GM12891 (cell line): ENCODE measurements at regions not wholly inside any gene's neighbourhood (a gene's known extent, or its start where the extent isn't known, plus 50 kb on each side); places are given as distances from the start of the nearest gene placed in this dataset.

Experiments
- PAX5 ChIP-seq: IDR thresholded peaks from 2 replicates; pipeline ENCODE4 v1.6.1; 2011; ENCODE audit warnings: low read length, moderate library complexity, mild to moderate bottlenecking; ENCODE audit not compliant: insufficient read depth, severe bottlenecking
- POLR2A ChIP-seq: IDR thresholded peaks from 2 replicates; pipeline ENCODE4 v1.6.1; 2011; ENCODE audit warnings: low read depth, low read length, control low read depth
- POLR2AphosphoS5 ChIP-seq: IDR thresholded peaks from 2 replicates; pipeline ENCODE4 v1.6.1; 2011; ENCODE audit warnings: low read depth, low read length, control low read depth
- POU2F2 ChIP-seq: IDR thresholded peaks from 2 replicates; pipeline ENCODE4 v1.6.1; 2011; ENCODE audit warnings: low read depth, mild to moderate bottlenecking, control low read depth, low read length, moderate library complexity
- SPI1 ChIP-seq: IDR thresholded peaks from 2 replicates; pipeline ENCODE4 v1.6.1; 2011; ENCODE audit warnings: low read depth, low read length, control low read depth
- TAF1 ChIP-seq: IDR thresholded peaks from 2 replicates; pipeline ENCODE4 v1.6.1; 2011; ENCODE audit warnings: low read depth, low read length, control low read depth

GRCh38 chr12:67388331-67389138, 119.4 kb downstream of the CAND1 start:
- TF ChIP-seq POLR2A (no peak), SPI1 (no peak), POLR2AphosphoS5 (no peak), TAF1 (no peak), PAX5 (no peak), POU2F2 (no peak)
